Left colon (tissue), 2 donors: ENCODE measurements at regions not wholly inside any gene's neighbourhood (a gene's known extent, or its start where the extent isn't known, plus 50 kb on each side); places are given as distances from the start of the nearest gene placed in this dataset.

Experiments used
- ATAC-seq: fragments of 200-7000 bp; cut with Tn5 transposase; one replicate; pipeline ENCODE4 v1.9.1; 2020; ENCODE audit warnings: mild to moderate bottlenecking, moderate library complexity
- DNase-seq, 2 donors: peaks; one replicate each; pipeline ENCODE4 v3.0.0-alpha.2; 2020
- intact Hi-C, 2 donors: fragments of 100-400 bp; cut with DNase I in 1 of 2; cut with micrococcal nuclease in 1 of 2; formaldehyde crosslinking; loops; one replicate each; pipeline versions ENCODE4 v1.11.2 to v1.14.0; 2022; cut with DNase I, micrococcal nuclease
- donor health status: DM: no; HTN: no; CAD: no.
- donor health status: DM: yes; HTN: yes; CAD: no.

- ATAC-seq, result no peak
- DNase-seq, result no peak
- intact Hi-C loops, result no loop called here
Observed at GRCh38 chr15:93563218-93563617, 474.2 kb upstream of the RGMA start.

- intact Hi-C loops, result no loop called here
- ATAC-seq (no peak), DNase-seq (no peak)
Observed at GRCh38 chr15:93562395-93563123, 473.5 kb upstream of the RGMA start.

DNA sequence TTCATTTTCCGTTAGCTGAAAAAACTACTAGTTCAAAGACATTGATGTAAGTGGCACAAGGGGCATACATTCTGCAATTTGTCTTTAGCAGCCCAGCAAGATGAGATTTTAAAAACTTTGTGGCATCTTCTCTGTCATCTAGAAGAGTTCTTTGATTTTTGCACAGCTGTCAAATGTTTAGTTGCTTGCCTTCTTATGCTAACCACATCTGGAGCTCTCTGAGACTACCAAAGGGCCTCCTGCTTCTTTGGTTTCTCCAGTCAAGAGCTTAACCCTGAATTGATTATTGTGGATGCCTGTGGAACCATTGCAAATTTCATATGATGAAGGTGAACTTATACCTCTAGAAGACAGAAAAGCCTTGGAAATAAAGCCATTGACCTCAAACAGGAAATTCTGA, 468.7 kb upstream of the RGMA start:
- intact Hi-C loops, result no loop called here
- ATAC-seq, result no peak

GRCh38 chr15:93553167-93553935, 464.3 kb upstream of the RGMA start:
- DNase-seq, result no peak
- no peak for ATAC-seq
- intact Hi-C loops, result no loop called here

More for the DNA sequence above, 468.7 kb upstream of the RGMA start:
- no peak for DNase-seq

DNA sequence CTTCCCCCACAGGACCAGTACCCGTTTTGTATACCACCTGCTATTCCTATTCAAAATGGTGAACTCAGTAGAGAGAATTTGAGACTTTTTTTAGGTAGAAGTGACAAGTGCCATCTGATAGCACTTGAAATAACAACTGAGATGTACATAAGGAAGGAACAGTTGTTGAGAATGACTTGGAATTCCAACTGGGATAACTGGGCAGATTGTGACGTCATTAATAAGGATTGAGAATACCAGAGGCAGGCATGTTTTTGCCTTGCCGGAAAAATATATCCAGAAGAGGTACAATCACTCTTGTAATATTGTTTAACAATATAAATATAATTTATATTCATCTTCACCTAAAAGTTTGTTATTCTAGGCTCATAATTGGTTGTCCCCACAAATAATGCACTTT, 454.1 kb upstream of the RGMA start:
- intact Hi-C loops, result no loop called here
- DNase-seq, result no peak
- no peak for ATAC-seq

- intact Hi-C loops, result no loop called here
- DNase-seq, result no peak
- no peak for ATAC-seq
Observed at GRCh38 chr15:93527374-93528050, 438.5 kb upstream of the RGMA start.

DNA sequence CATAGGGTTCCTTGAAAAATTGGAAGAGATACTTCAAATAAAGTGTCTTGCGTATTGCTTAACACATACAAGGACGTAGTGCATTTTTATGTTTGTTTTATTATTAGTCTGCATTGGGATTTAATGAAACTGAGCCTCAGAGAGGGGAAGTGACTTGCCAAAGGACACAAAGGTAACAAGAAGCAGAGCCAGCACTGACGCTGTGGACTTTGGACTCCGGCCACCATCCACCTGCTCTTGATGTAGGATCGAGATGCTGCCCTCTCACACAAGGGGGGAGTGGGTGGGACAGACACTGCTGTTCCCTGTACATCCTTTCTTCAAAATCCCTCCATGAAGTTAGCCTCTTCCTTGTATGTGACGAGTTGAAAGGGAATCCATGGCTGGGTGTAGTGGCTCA, 435.4 kb upstream of the RGMA start:
- ATAC-seq, result no peak
- no peak for DNase-seq
- intact Hi-C loops, result no loop called here

GRCh38 chr15:93523481-93523880, 434.5 kb upstream of the RGMA start:
- intact Hi-C loops, result no loop called here
- DNase-seq (no peak), ATAC-seq (no peak)

DNA sequence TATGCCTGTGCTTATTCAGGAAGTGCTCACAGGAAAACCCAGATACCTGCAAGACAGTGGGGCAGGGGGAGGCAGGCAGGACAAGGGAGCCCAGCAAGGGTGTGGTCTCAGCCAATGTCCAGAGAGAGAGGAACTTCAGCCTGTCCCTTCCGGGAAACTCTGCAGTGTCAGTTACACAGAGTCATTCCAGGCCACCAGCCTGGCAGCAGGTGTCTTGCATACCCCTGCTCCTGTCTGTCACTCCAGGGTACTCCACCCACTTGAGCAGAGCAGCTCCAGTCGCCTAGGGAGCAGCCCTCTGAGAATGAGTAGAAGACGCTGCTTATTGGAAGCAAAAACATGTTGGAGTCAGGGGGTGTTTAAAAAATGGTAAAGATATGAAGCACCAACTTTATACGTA, 431.2 kb upstream of the RGMA start:
- intact Hi-C loops, result no loop called here
- ATAC-seq, result peak; percentile 27
- no peak for DNase-seq

GRCh38 chr15:93519599-93519998, 430.6 kb upstream of the RGMA start:
- no peak for DNase-seq
- intact Hi-C loops, result no loop called here
- no peak for ATAC-seq

DNA sequence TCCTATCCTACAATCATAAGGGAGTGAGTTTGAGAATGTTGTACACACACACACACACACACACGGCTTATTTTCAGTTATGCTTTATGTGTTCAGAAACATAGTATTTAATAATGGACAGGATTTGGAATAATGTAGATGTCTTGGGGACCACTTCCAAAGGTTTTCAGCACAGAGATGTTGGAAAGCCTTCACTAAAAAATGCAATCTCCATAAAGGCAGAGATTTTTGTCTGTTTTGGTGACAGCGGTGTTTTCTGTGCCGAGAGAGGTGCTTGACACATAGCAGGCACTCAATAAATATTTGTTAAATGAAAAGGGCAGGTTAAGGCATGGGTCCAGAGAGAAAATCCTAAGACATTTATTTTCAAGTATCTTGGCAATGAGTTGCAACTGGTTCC, 428.2 kb upstream of the RGMA start:
- no peak for DNase-seq
- intact Hi-C loops, result no loop called here
- ATAC-seq, result no peak

DNA sequence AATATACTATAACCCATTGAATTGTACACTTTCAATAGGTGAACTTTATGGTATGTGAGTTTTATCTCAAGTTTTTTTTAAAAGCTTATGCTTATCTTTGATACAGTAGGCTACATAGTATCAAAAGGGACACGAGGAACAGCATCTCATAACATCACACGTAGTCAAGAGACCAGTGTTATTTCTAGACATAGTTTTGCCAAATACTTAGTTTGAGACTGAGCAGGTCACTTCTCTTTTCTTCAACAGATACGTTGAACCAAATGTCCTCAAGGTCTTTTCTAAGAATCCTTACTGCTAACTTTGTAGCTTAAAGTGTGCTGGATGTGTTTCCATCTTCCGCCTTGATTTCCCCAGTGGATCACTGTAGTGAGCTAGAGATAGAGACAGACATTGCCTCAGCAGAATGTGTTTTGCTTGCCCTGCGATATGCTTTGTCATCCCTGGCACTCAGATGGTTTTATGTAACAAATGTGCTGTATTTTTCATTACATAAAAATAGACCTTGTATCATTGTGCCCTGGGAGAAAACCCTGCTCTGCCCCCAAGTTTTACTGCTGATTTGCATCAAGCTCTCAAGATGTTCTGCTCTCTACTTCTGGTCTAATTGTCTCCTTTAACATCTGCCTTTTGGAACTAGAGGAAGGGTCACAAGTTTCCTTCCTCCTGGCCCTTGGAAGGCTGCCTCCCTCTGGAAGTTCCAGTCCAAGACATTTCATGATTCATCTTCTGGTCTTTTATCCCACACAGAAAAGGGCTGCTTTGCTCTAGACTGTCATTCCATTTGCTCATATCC, 426.4 kb upstream of the RGMA start:
- ATAC-seq, result no peak
- no peak for DNase-seq
- intact Hi-C loops, result no loop called here

DNA sequence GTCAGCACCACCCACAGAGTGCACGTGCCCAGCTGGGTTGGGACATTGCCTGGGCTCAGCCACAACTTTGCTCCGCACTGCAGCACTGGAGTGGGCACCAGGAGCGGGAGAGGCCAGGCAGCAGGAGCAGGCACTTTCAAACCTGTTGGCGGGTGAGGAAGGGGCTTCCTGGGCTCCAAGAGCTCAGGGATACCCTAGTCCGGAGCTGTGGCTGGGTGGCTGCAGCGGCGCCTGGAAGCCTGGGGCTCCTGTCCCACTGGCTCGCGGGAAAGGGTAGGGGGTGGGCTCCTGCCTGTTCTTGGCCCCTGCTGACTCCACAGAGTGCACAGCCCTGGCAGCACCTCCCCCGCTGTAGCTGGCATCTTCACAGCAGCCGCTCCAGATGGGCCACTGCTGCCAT, 417.6 kb upstream of the RGMA start:
- no peak for DNase-seq
- no peak for ATAC-seq
- intact Hi-C loops, result no loop called here

DNA sequence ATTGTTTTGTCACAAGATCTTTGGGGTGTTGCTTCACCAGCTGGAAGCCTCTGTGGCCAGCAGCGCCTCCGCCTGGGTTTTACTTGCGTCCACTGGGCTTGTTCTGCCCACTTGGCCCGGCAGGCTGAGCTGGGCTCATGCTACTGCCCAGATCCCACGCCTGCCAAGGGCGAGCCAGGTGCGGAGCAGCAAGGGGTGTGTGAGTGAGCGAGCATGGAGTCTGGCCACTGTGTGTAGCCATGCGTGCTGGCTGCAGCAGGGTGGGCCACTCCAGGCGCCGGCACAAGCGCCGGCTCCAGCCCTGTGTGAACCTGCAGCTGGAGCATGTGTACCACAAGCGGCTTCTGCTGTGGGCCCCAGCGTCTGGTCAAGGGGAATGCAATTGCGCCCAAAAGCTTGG, 416.5 kb upstream of the RGMA start:
- DNase-seq, result no peak
- intact Hi-C loops, result no loop called here
- ATAC-seq, result no peak

DNA sequence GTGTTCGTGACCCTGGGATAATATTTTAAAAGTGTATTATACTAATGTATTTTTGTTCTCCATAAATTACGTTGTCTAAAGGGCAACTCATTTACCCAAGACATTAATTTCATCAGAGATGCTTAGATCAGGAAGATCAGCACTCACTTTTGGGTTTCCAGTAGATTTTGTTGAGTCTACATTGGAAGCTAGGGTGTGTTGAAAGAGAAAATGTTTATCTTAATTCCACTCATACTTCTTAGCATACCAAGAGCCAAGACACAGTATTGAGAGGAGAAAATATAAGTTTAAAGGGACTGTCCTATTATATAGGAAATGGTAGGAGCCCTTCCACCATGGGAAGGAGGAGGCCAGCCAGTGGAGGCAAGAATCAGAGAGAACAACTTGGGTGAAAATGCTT, 412.9 kb upstream of the RGMA start:
- ATAC-seq (no peak), DNase-seq (no peak)
- intact Hi-C loops, result no loop called here

- ATAC-seq, result no peak
- intact Hi-C loops, result no loop called here
- no peak for DNase-seq
Observed at GRCh38 chr15:93500155-93500554, 411.1 kb upstream of the RGMA start.

DNA sequence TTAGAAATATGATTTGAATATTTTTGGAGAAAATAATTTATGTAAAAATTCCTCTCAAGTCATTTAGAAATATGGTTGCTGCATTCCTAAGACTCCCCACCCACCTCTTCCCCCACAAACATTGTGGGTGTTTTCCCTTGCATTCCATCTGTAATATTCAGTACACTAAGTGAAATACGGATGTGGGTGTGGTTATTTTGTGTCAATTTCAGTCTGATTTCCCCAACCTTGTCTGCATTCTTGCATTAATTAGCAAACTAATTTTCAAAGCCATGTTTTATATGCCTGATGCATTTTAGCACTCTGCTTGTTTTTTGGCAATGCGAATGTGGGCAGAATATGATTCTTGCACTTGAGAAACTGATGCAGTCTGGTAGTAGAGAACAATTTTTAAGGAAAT, 408.3 kb upstream of the RGMA start:
- ATAC-seq, result no peak
- no peak for DNase-seq
- intact Hi-C loops, result no loop called here

GRCh38 chr15:93496888-93497287, 407.9 kb upstream of the RGMA start:
- no peak for ATAC-seq
- intact Hi-C loops, result no loop called here

DNA sequence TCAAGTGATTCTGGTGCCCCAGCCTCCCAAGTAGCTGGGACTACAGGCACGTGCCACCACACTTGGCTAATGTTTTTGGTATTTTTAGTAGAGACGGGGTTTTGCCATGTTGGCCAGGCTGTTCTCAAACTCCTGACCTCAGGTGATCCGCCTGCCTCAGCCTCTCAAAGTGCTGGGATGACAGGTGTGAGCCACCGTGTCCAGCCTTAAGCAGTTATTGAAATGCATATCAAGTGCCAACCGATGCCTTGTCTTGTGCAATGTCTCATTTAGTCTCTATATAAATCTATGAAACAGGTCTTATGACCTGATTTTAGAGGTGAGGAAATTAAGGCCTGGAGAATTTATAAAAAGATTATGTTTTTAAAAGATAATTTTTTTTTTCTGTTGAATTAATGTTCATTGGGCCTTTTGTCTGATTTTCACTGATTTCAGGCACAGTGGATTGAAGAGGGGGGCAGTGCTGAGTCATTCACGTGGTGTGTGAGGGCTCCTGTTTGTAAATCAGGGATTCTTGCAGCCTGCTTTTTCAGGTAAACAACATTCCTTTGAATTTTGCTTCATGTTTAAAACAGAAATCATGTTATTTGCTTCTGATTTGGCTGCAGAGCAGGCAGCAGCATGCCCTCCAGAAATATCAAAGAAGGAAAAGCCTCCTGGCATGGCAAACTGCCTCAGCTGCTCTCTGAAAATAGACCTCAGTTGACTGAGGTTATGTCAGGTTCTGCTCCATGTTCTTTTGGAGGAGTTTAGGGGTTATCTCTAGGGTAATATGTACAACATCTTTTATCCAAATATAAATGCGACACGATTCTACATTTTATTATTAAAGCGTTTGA, 407.0 kb upstream of the RGMA start:
- DNase-seq (no peak), ATAC-seq (no peak)
- intact Hi-C loops, result no loop called here

More at GRCh38 chr15:93496888-93497287, 407.9 kb upstream of the RGMA start:
- DNase-seq, result no peak
